Vagina (tissue), 2 donors: ENCODE measurements at regions not wholly inside any gene's neighbourhood (a gene's known extent, or its start where the extent isn't known, plus 50 kb on each side); places are given as distances from the start of the nearest gene placed in this dataset.

ENCODE experiments used
- POLR2A ChIP-seq, 2 donors: fragments of 450-650 bp; IDR thresholded peaks; one replicate each; pipeline ENCODE4 v1.6.1; 2017; ENCODE audit warnings: antibody characterized with exemption in 2 of 2, mild to moderate bottlenecking in 2 of 2, moderate library complexity in 2 of 2
- TF ChIP-seq, protein P1 (sequence below), 3 experiments: fragments of 450-650 bp in 2 of 3; fragments of 200-600 bp in 1 of 3; sonication (generic) in 1 of 3; IDR thresholded peaks; one replicate each; pipeline ENCODE4 v1.5.1; 2017 to 2019; ENCODE audit warnings: antibody characterized with exemption in 3 of 3, mild to moderate bottlenecking in 2 of 3, moderate library complexity in 2 of 3

DNA sequence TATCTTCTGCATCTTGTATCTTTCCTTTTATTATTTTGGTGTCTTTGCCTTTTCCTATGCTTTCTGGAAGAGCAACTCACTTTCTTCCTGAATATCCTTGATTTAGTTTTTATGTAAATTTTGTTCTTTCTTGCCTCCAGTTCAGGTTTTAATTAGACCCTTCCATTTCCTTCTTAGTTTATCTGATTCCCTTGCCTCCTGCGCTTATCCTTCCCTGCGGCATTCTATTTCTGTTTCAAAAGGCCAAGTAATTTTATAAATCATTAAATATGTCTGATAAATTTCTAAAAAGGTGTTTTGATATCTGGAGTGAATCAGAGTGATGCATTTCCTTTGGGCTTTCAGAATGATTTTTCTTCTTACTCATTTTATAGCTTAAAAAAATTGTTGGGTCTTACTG, 167.7 kb upstream of the WDR11 start:
- TF ChIP-seq, protein P1, sequence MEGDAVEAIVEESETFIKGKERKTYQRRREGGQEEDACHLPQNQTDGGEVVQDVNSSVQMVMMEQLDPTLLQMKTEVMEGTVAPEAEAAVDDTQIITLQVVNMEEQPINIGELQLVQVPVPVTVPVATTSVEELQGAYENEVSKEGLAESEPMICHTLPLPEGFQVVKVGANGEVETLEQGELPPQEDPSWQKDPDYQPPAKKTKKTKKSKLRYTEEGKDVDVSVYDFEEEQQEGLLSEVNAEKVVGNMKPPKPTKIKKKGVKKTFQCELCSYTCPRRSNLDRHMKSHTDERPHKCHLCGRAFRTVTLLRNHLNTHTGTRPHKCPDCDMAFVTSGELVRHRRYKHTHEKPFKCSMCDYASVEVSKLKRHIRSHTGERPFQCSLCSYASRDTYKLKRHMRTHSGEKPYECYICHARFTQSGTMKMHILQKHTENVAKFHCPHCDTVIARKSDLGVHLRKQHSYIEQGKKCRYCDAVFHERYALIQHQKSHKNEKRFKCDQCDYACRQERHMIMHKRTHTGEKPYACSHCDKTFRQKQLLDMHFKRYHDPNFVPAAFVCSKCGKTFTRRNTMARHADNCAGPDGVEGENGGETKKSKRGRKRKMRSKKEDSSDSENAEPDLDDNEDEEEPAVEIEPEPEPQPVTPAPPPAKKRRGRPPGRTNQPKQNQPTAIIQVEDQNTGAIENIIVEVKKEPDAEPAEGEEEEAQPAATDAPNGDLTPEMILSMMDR (IDR thresholded peaks at IDR 0.05) = no peak
- TF ChIP-seq POLR2A (IDR thresholded peaks at IDR 0.05) = no peak
